Stimulated activated CD8-positive, alpha-beta memory T cell treated with anti-CD3 and anti-CD28 coated beads, Interleukin-4, amount 100 ng/mL, for 4 hours (primary cell): ENCODE measurements at regions not wholly inside any gene's neighbourhood (a gene's known extent, or its start where the extent isn't known, plus 50 kb on each side); places are given as distances from the start of the nearest gene placed in this dataset.
"Not testable (repeated sequence)": the region's sequence is repeated elsewhere in the genome, so short reads cannot be mapped to it uniquely, and the experiment has no call there.

ENCODE experiments used
- DNase-seq, 2 donors: peaks; one replicate each; pipeline ENCODE4 v3.0.0-alpha.2; 2020; ENCODE audit warnings: low read depth in 2 of 2, low spot score in 1 of 2

DNA sequence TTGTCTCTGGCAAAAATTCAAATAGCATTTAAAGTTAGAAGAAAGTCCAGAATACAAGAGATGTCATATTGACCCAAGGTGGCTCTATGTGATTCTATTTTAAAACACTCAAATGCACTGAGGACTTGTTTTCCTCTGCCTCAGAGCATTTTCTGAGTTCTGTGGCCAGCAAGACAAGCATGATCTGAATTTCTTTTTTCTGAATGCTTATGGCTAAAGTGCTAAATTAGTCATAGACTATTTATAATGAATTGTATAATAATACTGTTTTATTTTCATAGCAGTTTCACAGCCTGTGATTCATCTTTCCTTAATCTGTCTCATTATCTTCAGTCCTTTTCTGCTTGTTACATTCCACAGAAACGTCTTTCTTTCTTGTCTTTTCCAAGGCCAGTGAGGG is 63.9 kb upstream of the SEC22B start:
- DNase-seq, result not testable (repeated sequence)

DNA sequence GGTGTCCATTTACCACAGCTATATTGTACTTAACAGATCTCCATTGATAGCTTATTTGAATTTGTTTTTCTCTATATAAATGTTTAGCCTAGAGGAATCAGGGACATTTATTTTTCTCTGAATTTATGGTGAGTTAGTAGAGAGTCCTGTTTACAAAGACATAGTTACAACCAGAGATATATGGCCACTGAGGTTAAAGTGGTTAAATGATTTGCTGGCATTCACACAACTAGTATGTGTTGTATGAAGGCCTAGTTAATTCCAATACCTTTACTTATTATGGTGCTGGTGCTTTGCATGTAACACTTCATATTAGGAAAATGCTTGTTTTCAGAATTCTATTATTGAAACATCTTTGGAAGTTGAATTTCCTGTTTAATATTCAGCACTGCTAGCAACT is 63.0 kb upstream of the SEC22B start:
- DNase-seq, result not testable (repeated sequence)

DNA sequence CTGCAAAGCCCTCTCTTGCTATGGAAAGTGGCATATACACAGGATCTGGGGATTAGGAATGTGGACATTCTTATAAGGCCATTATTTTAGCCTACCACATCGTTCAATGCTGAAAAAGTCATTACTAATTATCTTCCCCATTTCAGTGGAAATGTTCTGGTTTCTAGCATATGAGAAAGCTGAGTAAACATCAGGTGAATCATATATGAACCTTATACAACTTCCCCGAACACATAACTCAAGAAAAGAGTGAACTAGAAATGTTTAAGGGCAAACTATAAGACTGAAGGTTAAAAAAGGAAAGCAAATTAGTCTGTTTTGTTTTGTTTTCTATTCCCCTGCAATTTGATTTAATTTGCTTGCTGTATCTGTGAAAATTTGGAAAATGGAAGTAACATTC is 62.5 kb upstream of the SEC22B start:
- DNase-seq, result not testable (repeated sequence)

GRCh38 chr1:120233661-120234018 is 57.3 kb upstream of the SEC22B start:
- DNase-seq, result not testable (repeated sequence)

GRCh38 chr1:120232834-120233660 is 56.7 kb upstream of the SEC22B start:
- not testable (repeated sequence) for DNase-seq

DNA sequence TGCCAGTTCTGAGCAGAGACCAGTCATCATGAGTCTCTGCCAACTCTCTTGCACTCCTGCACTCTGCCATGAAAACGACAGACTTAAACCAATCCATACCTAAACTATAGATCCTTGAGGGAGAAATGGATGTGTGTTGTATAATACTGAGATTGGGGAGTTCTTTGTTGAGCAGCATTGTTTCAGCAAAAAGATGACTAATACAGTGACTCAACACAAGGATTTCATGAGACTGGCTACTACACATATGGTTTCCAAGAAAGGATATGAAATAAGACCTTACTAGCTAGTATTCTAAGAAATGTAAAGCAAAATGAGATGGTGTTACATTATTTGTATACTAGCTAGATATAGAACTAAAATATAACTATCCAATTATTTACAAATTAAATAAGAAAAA is 53.5 kb upstream of the SEC22B start:
- not testable (repeated sequence) for DNase-seq
